Activated naive CD8-positive, alpha-beta T cell (primary cell): ENCODE measurements at regions not wholly inside any gene's neighbourhood (a gene's known extent, or its start where the extent isn't known, plus 50 kb on each side); places are given as distances from the start of the nearest gene placed in this dataset.

Experiments
- H3K27ac Mint-ChIP-seq: one replicate; pipeline ENCODE4 v1.8.0; 2021; ENCODE audit warnings: mixed read lengths
- H3K27me3 Mint-ChIP-seq: one replicate; pipeline ENCODE4 v1.8.0; 2021; ENCODE audit warnings: mixed read lengths
- H3K36me3 Mint-ChIP-seq: one replicate; pipeline ENCODE4 v1.8.0; 2021; ENCODE audit warnings: mixed read lengths
- H3K4me1 Mint-ChIP-seq: one replicate; pipeline ENCODE4 v1.8.0; 2021; ENCODE audit warnings: low read depth, mixed read lengths
- H3K4me3 Mint-ChIP-seq: one replicate; pipeline ENCODE4 v1.8.0; 2021; ENCODE audit warnings: mild to moderate bottlenecking, mixed read lengths
- H3K9me3 Mint-ChIP-seq: one replicate; pipeline ENCODE4 v1.8.0; 2021; ENCODE audit warnings: low read depth, mixed read lengths

DNA sequence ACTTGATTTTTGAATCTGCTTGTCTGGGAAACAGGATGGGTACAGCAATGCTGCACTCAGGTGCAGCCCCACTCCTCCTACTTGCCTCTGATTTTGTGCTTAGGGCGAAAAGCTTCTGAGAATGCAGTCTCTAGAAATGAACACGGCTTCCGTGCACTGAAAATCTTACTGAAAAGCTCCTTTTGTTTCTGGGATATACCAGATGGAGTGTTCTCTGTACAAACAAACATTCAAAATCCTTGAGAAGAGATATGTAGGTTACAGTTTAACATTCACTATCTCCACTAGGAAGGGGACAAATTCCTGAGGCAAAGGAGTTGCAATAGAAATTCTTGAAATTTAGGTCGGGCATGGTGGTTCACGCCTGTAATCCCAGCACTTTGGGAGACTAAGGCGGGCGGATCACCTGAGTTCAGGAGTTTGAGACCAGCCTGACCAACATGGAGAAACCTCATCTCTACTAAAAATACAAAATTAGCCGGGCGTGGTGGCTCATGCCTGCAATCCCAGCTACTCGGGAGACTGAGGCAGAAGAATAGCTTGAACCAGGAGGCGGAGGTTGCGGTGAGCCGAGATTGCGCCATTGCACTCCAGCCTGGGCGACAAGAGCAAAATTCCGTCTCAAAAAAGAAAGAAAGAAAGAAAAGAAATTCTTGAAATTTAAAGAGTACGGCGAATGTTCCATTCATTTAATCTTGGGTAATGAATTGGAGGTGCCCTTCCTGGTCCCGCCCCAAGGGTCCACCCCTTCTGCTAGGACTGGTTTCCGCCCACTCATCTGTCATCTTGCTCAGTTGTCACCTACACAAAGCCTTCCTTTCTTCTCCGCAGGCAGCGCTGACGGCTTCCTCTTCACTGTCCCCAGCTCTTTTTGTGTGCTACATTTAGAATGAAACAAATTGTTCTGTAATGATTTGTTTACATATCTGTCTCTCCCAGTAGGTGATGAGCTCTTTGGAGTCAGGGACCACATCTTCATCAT is 92.4 kb downstream of the SOCS6 start:
- Mint-ChIP-seq H3K27me3 (no peaks in the 10 kb centered on the region), H3K4me3 (no peak overlapping the region), H3K36me3 (no peaks in the 10 kb centered on the region), H3K4me1 (no peaks in the 10 kb centered on the region), H3K9me3 (no peaks in the 10 kb centered on the region), H3K27ac (no peak overlapping the region)
